ENCODE measurements at regions not wholly inside any gene's neighbourhood (a gene's known extent, or its start where the extent isn't known, plus 50 kb on each side); places are given as distances from the start of the nearest gene placed in this dataset.

- in situ Hi-C loops (cut with MboI; ENCODE audit: low pct_ligation_motif_present in 1 of 4, low pct_unique_long_range_greater_than_20kb in 1 of 4, low sequenced_read_pairs in 3 of 4) = no loop called here
Observed at GRCh38 chr4:166481739-166482138, 608.7 kb downstream of the TLL1 start.

GRCh38 chr4:166482758-166483157, 609.7 kb downstream of the TLL1 start:
- no peaks in the 10 kb centered on the region for H3K36me3 ChIP-seq
- no peak for DNase-seq
- no peaks in the 10 kb centered on the region for H3K27me3 ChIP-seq
- 43 to 44% methylated on average over 1 of the region's 1 CpG for WGBS, 2 donors (ENCODE audit: low coverage in 1 of 2)
- H3K27ac ChIP-seq = no peak overlapping the region
- TF ChIP-seq POLR2AphosphoS5 (IDR thresholded peaks at IDR 0.05) (no peak), CTCF (IDR thresholded peaks at IDR 0.05) (no peak), EP300 (IDR thresholded peaks at IDR 0.05; ENCODE audit: low read depth) (no peak), POLR2A (IDR thresholded peaks at IDR 0.05) (no peak)
- H3K9me3 ChIP-seq = no peaks in the 10 kb centered on the region
- intact Hi-C loops (cut with DNase I; ENCODE audit: low total_unique reads) = no loop called here
- H3K4me1 ChIP-seq = no peaks in the 10 kb centered on the region
- no peak overlapping the region for H3K4me3 ChIP-seq
- in situ Hi-C loops (cut with MboI; ENCODE audit: low pct_ligation_motif_present in 1 of 4, low pct_unique_long_range_greater_than_20kb in 1 of 4, low sequenced_read_pairs in 3 of 4) = no loop called here

More at GRCh38 chr4:166481739-166482138, 608.7 kb downstream of the TLL1 start:
- TF ChIP-seq CTCF (IDR thresholded peaks at IDR 0.05) = no peak
- no peak for TF ChIP-seq POLR2A (IDR thresholded peaks at IDR 0.05)
- TF ChIP-seq EP300 (IDR thresholded peaks at IDR 0.05; ENCODE audit: low read depth) = no peak
- no peak for TF ChIP-seq POLR2AphosphoS5 (IDR thresholded peaks at IDR 0.05)
- H3K9me3 ChIP-seq = no peaks in the 10 kb centered on the region
- H3K4me1 ChIP-seq = no peaks in the 10 kb centered on the region
- H3K27ac ChIP-seq = no peak overlapping the region
- no peak overlapping the region for H3K4me3 ChIP-seq
- DNase-seq = no peak
- H3K36me3 ChIP-seq = no peaks in the 10 kb centered on the region
- H3K27me3 ChIP-seq = no peaks in the 10 kb centered on the region
- intact Hi-C loops (cut with DNase I; ENCODE audit: low total_unique reads) = no loop called here

- Histone ChIP-seq H3K27me3 (no peaks in the 10 kb centered on the region), H3K9me3 (no peaks in the 10 kb centered on the region), H3K4me1 (peaks cover 0 to 9% (median 0%) of the 10 kb centered on the region in 4 donors), H3K27ac (no peak overlapping the region), H3K4me3 (no peak overlapping the region), H3K36me3 (no peaks in the 10 kb centered on the region)
- intact Hi-C loops (cut with DNase I; ENCODE audit: low total_unique reads) (no loop called here), in situ Hi-C loops (cut with MboI; ENCODE audit: low pct_ligation_motif_present in 1 of 4, low pct_unique_long_range_greater_than_20kb in 1 of 4, low sequenced_read_pairs in 3 of 4) (no loop called here)
- no peak for TF ChIP-seq POLR2A (IDR thresholded peaks at IDR 0.05)
- TF ChIP-seq POLR2AphosphoS5 (IDR thresholded peaks at IDR 0.05) = no peak
- TF ChIP-seq EP300 (IDR thresholded peaks at IDR 0.05; ENCODE audit: low read depth) = no peak
- WGBS, 2 donors (ENCODE audit: low coverage in 1 of 2) = 67 to 75% methylated on average over 1 of the region's 1 CpG
- no peak for DNase-seq
Observed at GRCh38 chr4:166491635-166492034, 618.6 kb downstream of the TLL1 start.

- WGBS, 2 donors (ENCODE audit: low coverage in 1 of 2) = 0 to 26% methylated on average over 1 to 2 of the region's 2 CpGs
- intact Hi-C loops (cut with DNase I; ENCODE audit: low total_unique reads) (no loop called here), in situ Hi-C loops (cut with MboI; ENCODE audit: low pct_ligation_motif_present in 1 of 4, low pct_unique_long_range_greater_than_20kb in 1 of 4, low sequenced_read_pairs in 3 of 4) (no loop called here)
- H3K4me3 ChIP-seq = no peak overlapping the region
- no peaks in the 10 kb centered on the region for H3K27me3 ChIP-seq
- no peak for TF ChIP-seq POLR2A (IDR thresholded peaks at IDR 0.05)
- no peak for TF ChIP-seq CTCF (IDR thresholded peaks at IDR 0.05)
- no peak for TF ChIP-seq POLR2AphosphoS5 (IDR thresholded peaks at IDR 0.05)
- no peak for TF ChIP-seq EP300 (IDR thresholded peaks at IDR 0.05; ENCODE audit: low read depth)
- no peaks in the 10 kb centered on the region for H3K9me3 ChIP-seq
- DNase-seq = no peak
- no peak overlapping the region for H3K27ac ChIP-seq
- peaks cover 0 to 9% (median 0%) of the 10 kb centered on the region in 4 donors for H3K4me1 ChIP-seq
- no peaks in the 10 kb centered on the region for H3K36me3 ChIP-seq
Observed at GRCh38 chr4:166493924-166494345, 620.9 kb downstream of the TLL1 start.

- DNase-seq = no peak
- Histone ChIP-seq H3K27me3 (no peaks in the 10 kb centered on the region), H3K4me1 (peaks cover 0 to 8% (median 0%) of the 10 kb centered on the region in 4 donors), H3K36me3 (no peaks in the 10 kb centered on the region), H3K27ac (no peak overlapping the region), H3K9me3 (no peaks in the 10 kb centered on the region), H3K4me3 (no peak overlapping the region)
- intact Hi-C loops (cut with DNase I; ENCODE audit: low total_unique reads) = no loop called here
- TF ChIP-seq CTCF (IDR thresholded peaks at IDR 0.05) = no peak
- no peak for TF ChIP-seq POLR2A (IDR thresholded peaks at IDR 0.05)
- TF ChIP-seq EP300 (IDR thresholded peaks at IDR 0.05; ENCODE audit: low read depth) = no peak
- no peak for TF ChIP-seq POLR2AphosphoS5 (IDR thresholded peaks at IDR 0.05)
- in situ Hi-C loops (cut with MboI; ENCODE audit: low pct_ligation_motif_present in 1 of 4, low pct_unique_long_range_greater_than_20kb in 1 of 4, low sequenced_read_pairs in 3 of 4) = no loop called here
- 69 to 79% methylated on average over 3 of the region's 3 CpGs for WGBS, 2 donors (ENCODE audit: low coverage in 1 of 2)
Observed at GRCh38 chr4:166498546-166498945, 625.5 kb downstream of the TLL1 start.
